HFF-Myc (cell line): ENCODE measurements at regions not wholly inside any gene's neighbourhood (a gene's known extent, or its start where the extent isn't known, plus 50 kb on each side); places are given as distances from the start of the nearest gene placed in this dataset.

Experiments
- DNase-seq: peaks from one replicate; pipeline ENCODE4 v3.0.0-alpha.2; 2011; ENCODE audit warnings: low read depth; ENCODE audit errors: extremely low read depth
- H3K4me3 ChIP-seq: replicated peaks from 2 replicates; pipeline ENCODE4 v1.5.1; 2011; ENCODE audit warnings: low read depth, mild to moderate bottlenecking, control low read depth, low read length
- CTCF ChIP-seq: IDR thresholded peaks from 2 replicates; pipeline ENCODE4 v1.5.1; 2012; ENCODE audit warnings: mild to moderate bottlenecking, low read depth, low read length, control low read depth; ENCODE audit errors: missing control alignments

- DNase-seq: no peak
- no peak overlapping the region for H3K4me3 ChIP-seq
- TF ChIP-seq CTCF: no peak
Observed at GRCh38 chr14:82419933-82420332, 886.3 kb upstream of the SEL1L start.

- H3K4me3 ChIP-seq: no peak overlapping the region
- no peak for TF ChIP-seq CTCF
- no peak for DNase-seq
Observed at GRCh38 chr14:82420871-82421270, 887.2 kb upstream of the SEL1L start.

DNA sequence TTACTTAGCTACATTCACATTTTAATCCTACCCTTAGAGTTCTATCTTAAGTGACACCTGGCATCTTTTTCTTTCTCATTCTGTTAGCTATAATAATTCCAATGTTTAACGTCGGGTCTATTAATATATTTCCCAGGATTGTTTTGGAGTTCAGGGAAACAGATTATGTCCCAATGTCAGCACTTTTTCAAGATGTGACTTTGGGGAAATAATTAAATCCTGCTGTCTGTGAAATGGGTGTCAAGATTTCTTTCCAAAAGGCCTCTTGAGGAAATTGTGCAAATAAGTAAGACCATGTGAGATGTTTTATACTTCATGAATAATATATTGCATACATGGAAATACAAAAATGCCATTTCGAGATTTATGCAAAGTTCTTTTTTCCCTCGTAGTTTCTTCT, 887.6 kb upstream of the SEL1L start:
- H3K4me3 ChIP-seq: no peak overlapping the region
- no peak for DNase-seq
- TF ChIP-seq CTCF: no peak

DNA sequence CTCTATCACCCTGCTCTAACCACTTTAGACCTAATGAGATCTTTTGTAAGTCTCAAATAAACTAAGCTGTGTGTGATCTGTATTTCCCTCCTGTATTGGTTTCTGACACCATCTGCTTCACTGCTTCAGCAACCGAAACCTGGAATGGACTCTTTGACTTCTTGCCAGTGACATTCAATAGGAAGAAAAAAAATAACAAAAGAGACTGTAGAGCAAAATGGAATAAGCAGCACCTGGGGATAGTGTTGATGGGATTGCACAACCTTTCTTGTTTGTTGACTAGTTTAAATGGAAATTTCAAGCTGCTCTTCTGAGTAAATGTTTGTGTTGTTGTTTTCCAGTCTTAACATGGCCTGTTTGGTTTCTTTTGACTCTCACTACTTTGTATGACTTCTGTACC, 888.6 kb upstream of the SEL1L start:
- TF ChIP-seq CTCF: no peak
- H3K4me3 ChIP-seq: no peak overlapping the region
- DNase-seq: no peak

GRCh38 chr14:82425261-82425660, 891.6 kb upstream of the SEL1L start:
- TF ChIP-seq CTCF: no peak
- DNase-seq: no peak
- H3K4me3 ChIP-seq: no peak overlapping the region

DNA sequence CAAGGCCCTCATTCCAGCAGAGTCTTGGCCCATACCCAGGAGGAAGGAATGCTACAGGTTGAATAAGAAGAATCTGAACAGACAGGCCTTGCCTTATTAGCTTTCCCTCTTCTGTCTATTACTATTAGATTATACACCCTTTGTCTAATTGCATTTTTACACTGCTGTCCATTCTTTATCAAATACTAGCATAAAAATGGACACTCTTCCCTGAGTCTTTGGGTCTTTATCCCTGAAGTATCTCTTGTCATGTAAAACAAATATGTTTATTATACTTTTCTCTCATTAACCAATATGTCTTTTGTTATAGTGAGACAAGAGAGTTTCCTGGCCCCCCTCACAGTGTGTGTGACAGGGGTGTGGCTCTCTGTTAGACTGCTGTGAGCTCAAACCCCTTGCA, 897.4 kb upstream of the SEL1L start:
- H3K4me3 ChIP-seq: no peak overlapping the region
- DNase-seq: no peak
- no peak for TF ChIP-seq CTCF

DNA sequence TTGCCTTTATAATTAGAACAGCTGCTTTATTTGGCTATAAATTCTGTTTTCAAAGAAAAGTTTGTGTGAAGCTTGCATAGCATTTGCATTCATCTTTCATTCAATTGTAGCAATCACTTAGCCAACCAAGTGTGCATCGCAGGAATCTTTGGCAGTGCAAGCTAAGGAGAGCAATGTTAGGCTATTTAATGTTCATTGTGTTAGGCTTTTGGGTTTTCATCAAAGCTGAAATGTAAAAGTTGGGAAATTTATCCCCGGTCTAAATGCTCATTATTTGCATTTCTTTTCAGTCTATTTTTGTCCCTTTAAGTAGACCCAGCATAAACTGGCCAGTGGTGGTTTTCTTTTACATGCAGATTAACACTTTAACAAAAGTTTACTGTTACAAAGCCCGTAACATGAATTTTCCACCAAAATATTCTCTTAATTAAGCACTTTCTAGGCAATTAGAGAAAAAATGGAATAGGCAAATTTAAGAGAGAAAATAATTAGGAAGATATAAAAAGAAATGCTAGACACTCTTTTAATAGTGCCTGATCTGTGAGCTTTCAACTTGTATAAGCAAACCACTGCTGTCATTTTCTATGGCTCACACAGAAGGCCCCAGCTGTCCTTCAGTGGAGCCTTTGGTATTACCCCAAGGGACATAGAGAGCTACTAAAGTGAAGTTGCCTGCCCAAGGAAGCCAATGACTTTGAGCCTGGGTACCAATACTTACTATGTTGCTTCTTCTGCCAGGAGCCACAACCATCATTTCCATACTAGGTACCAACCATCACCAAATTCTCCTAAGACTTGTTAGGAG, 898.9 kb upstream of the SEL1L start:
- DNase-seq: no peak
- no peak for TF ChIP-seq CTCF
- no peak overlapping the region for H3K4me3 ChIP-seq
